ENCODE measurements at regions not wholly inside any gene's neighbourhood (a gene's known extent, or its start where the extent isn't known, plus 50 kb on each side); places are given as distances from the start of the nearest gene placed in this dataset.

GRCh38 chr5:44637916-44638869 is 170.6 kb upstream of the MRPS30 start:
- Mint-ChIP-seq H3K9me3 (peaks cover 5% of the 10 kb centered on the region), H3K36me3 (ENCODE audit: low read depth) (no peaks in the 10 kb centered on the region), H3K27me3 (no peaks in the 10 kb centered on the region), H3K27ac (no peak overlapping the region), H3K4me3 (no peak overlapping the region), H3K4me1 (no peaks in the 10 kb centered on the region)
- no peak for ATAC-seq (replicated peaks)

- H3K36me3 Mint-ChIP-seq (ENCODE audit: low read depth), result no peaks in the 10 kb centered on the region
- no peaks in the 10 kb centered on the region for H3K4me1 Mint-ChIP-seq
- no peak for ATAC-seq (replicated peaks)
- no peaks in the 10 kb centered on the region for H3K27me3 Mint-ChIP-seq
- peaks cover 11% of the 10 kb centered on the region for H3K9me3 Mint-ChIP-seq
- H3K4me3 Mint-ChIP-seq, result no peak overlapping the region
- H3K27ac Mint-ChIP-seq, result no peak overlapping the region
Measured at GRCh38 chr5:44632344-44632743, 176.4 kb upstream of the MRPS30 start.

- Mint-ChIP-seq H3K4me3 (no peak overlapping the region), H3K36me3 (ENCODE audit: low read depth) (no peaks in the 10 kb centered on the region), H3K9me3 (peaks cover 6% of the 10 kb centered on the region), H3K27ac (no peak overlapping the region), H3K4me1 (no peaks in the 10 kb centered on the region), H3K27me3 (no peaks in the 10 kb centered on the region)
- no peak for ATAC-seq (replicated peaks)
Measured at GRCh38 chr5:44626846-44627245, 181.9 kb upstream of the MRPS30 start.

- Mint-ChIP-seq H3K36me3 (ENCODE audit: low read depth) (no peaks in the 10 kb centered on the region), H3K9me3 (no peaks in the 10 kb centered on the region), H3K27me3 (no peaks in the 10 kb centered on the region), H3K4me3 (no peak overlapping the region), H3K4me1 (no peaks in the 10 kb centered on the region), H3K27ac (no peak overlapping the region)
- no peak for ATAC-seq (replicated peaks)
Measured at GRCh38 chr5:44622331-44622730, 186.4 kb upstream of the MRPS30 start.

GRCh38 chr5:44619875-44620610 is 188.7 kb upstream of the MRPS30 start:
- Mint-ChIP-seq H3K4me1 (no peaks in the 10 kb centered on the region), H3K27me3 (no peaks in the 10 kb centered on the region), H3K9me3 (no peaks in the 10 kb centered on the region), H3K36me3 (ENCODE audit: low read depth) (no peaks in the 10 kb centered on the region), H3K27ac (no peak overlapping the region), H3K4me3 (no peak overlapping the region)
- ATAC-seq (replicated peaks), result no peak

GRCh38 chr5:44614845-44615244 is 193.9 kb upstream of the MRPS30 start:
- Mint-ChIP-seq H3K4me1 (no peaks in the 10 kb centered on the region), H3K9me3 (no peaks in the 10 kb centered on the region), H3K4me3 (no peak overlapping the region), H3K27me3 (no peaks in the 10 kb centered on the region), H3K36me3 (ENCODE audit: low read depth) (no peaks in the 10 kb centered on the region), H3K27ac (no peak overlapping the region)
- ATAC-seq (replicated peaks), result no peak

- Mint-ChIP-seq H3K4me1 (no peaks in the 10 kb centered on the region), H3K36me3 (ENCODE audit: low read depth) (no peaks in the 10 kb centered on the region), H3K4me3 (no peak overlapping the region), H3K9me3 (no peaks in the 10 kb centered on the region), H3K27ac (no peak overlapping the region), H3K27me3 (no peaks in the 10 kb centered on the region)
- no peak for ATAC-seq (replicated peaks)
Measured at GRCh38 chr5:44613936-44614335, 194.8 kb upstream of the MRPS30 start.

GRCh38 chr5:44605926-44606325 is 202.8 kb upstream of the MRPS30 start:
- Mint-ChIP-seq H3K9me3 (peaks cover 5% of the 10 kb centered on the region), H3K27me3 (no peaks in the 10 kb centered on the region), H3K27ac (no peak overlapping the region), H3K4me1 (peaks cover 4% of the 10 kb centered on the region), H3K36me3 (ENCODE audit: low read depth) (no peaks in the 10 kb centered on the region), H3K4me3 (no peak overlapping the region)
- ATAC-seq (replicated peaks), result no peak

- Mint-ChIP-seq H3K4me3 (no peak overlapping the region), H3K9me3 (peaks cover 5% of the 10 kb centered on the region), H3K36me3 (ENCODE audit: low read depth) (no peaks in the 10 kb centered on the region), H3K4me1 (peaks cover 4% of the 10 kb centered on the region), H3K27me3 (no peaks in the 10 kb centered on the region), H3K27ac (no peak overlapping the region)
- no peak for ATAC-seq (replicated peaks)
Measured at GRCh38 chr5:44603496-44604272, 205.1 kb upstream of the MRPS30 start.

GRCh38 chr5:44574678-44575077 is 185.5 kb upstream of the FGF10 start:
- Mint-ChIP-seq H3K4me1 (no peaks in the 10 kb centered on the region), H3K36me3 (ENCODE audit: low read depth) (no peaks in the 10 kb centered on the region), H3K9me3 (peaks cover 19% of the 10 kb centered on the region), H3K27ac (no peak overlapping the region), H3K27me3 (no peaks in the 10 kb centered on the region), H3K4me3 (no peak overlapping the region)
- ATAC-seq (replicated peaks), result no peak

GRCh38 chr5:44568519-44568918 is 179.3 kb upstream of the FGF10 start:
- Mint-ChIP-seq H3K36me3 (ENCODE audit: low read depth) (no peaks in the 10 kb centered on the region), H3K4me3 (no peak overlapping the region), H3K9me3 (peaks cover 13% of the 10 kb centered on the region), H3K27me3 (no peaks in the 10 kb centered on the region), H3K27ac (no peak overlapping the region), H3K4me1 (no peaks in the 10 kb centered on the region)
- no peak for ATAC-seq (replicated peaks)

- no peaks in the 10 kb centered on the region for H3K36me3 Mint-ChIP-seq (ENCODE audit: low read depth)
- ATAC-seq (replicated peaks), result no peak
- no peak overlapping the region for H3K4me3 Mint-ChIP-seq
- H3K4me1 Mint-ChIP-seq, result no peaks in the 10 kb centered on the region
- H3K27me3 Mint-ChIP-seq, result no peaks in the 10 kb centered on the region
- H3K27ac Mint-ChIP-seq, result no peak overlapping the region
- peaks cover 14% of the 10 kb centered on the region for H3K9me3 Mint-ChIP-seq
Measured at GRCh38 chr5:44565902-44566301, 176.7 kb upstream of the FGF10 start.

GRCh38 chr5:44565360-44565759 is 176.1 kb upstream of the FGF10 start:
- Mint-ChIP-seq H3K36me3 (ENCODE audit: low read depth) (no peaks in the 10 kb centered on the region), H3K27me3 (no peaks in the 10 kb centered on the region), H3K4me3 (no peak overlapping the region), H3K9me3 (peaks cover 16% of the 10 kb centered on the region), H3K27ac (no peak overlapping the region), H3K4me1 (no peaks in the 10 kb centered on the region)
- ATAC-seq (replicated peaks), result no peak

- H3K27me3 Mint-ChIP-seq, result no peaks in the 10 kb centered on the region
- H3K4me1 Mint-ChIP-seq, result no peaks in the 10 kb centered on the region
- H3K27ac Mint-ChIP-seq, result no peak overlapping the region
- H3K4me3 Mint-ChIP-seq, result no peak overlapping the region
- H3K9me3 Mint-ChIP-seq, result no peaks in the 10 kb centered on the region
- ATAC-seq (replicated peaks), result no peak
- no peaks in the 10 kb centered on the region for H3K36me3 Mint-ChIP-seq (ENCODE audit: low read depth)
Measured at GRCh38 chr5:44546286-44546685, 157.1 kb upstream of the FGF10 start.
